WTC11 (cell line): ENCODE measurements at regions not wholly inside any gene's neighbourhood (a gene's known extent, or its start where the extent isn't known, plus 50 kb on each side); places are given as distances from the start of the nearest gene placed in this dataset.

Experiments used
- ATAC-seq: fragments of 200-7000 bp; cut with Tn5 transposase; 2 replicates; pipeline ENCODE4 v1.10.0; 2021; ENCODE audit warnings: mild to moderate bottlenecking, moderate library complexity
- CTCF ChIA-PET: fragments of 300-600 bp; sonication (Branson Sonifier 250); formaldehyde crosslinking; loops from one replicate; lab custom pipeline; 2021; ENCODE audit warnings: antibody characterized with exemption; lab: Charles Lee
- POLR2A ChIA-PET: fragments of 350-600 bp; sonication (Branson Sonifier 250); formaldehyde crosslinking; loops from one replicate; lab custom pipeline; 2021; ENCODE audit warnings: antibody characterized with exemption; lab: Charles Lee
- DNase-seq: peaks from one replicate; pipeline ENCODE4 v3.0.0; 2021; ENCODE audit warnings: low spot score
- H3K27ac Mint-ChIP-seq: 2 replicates; pipeline ENCODE4 v1.8.0; 2021; ENCODE audit warnings: mixed read lengths
- H3K27me3 Mint-ChIP-seq: 2 replicates; pipeline ENCODE4 v1.8.0; 2021; ENCODE audit warnings: low read depth, mild to moderate bottlenecking, moderate library complexity, mixed read lengths
- H3K36me3 Mint-ChIP-seq: 2 replicates; pipeline ENCODE4 v1.8.0; 2021; ENCODE audit warnings: mixed read lengths
- H3K4me1 Mint-ChIP-seq: 2 replicates; pipeline ENCODE4 v1.8.0; 2022; ENCODE audit warnings: mixed read lengths
- H3K4me3 Mint-ChIP-seq: 2 replicates; pipeline ENCODE4 v1.8.0; 2021; ENCODE audit warnings: mild to moderate bottlenecking, moderate library complexity, mixed read lengths
- H3K9me3 Mint-ChIP-seq: 2 replicates; pipeline ENCODE4 v1.8.0; 2021; ENCODE audit warnings: mixed read lengths
- ATF1 ChIP-seq: sonication (generic); formaldehyde crosslinking; IDR thresholded peaks from 2 replicates; pipeline ENCODE4 v1.8.1; 2023; ENCODE audit warnings: mild to moderate bottlenecking, moderate library complexity, missing genetic modification reagents
- ATF2 ChIP-seq: sonication (generic); formaldehyde crosslinking; IDR thresholded peaks from 2 replicates; pipeline ENCODE4 v1.8.1; 2022; ENCODE audit warnings: low read depth, missing genetic modification reagents, borderline replicate concordance
- ATF3 ChIP-seq: sonication (generic); formaldehyde crosslinking; conservative IDR thresholded peaks from 2 replicates; pipeline ENCODE4 v1.8.1; 2022; ENCODE audit warnings: mild to moderate bottlenecking, missing genetic modification reagents
- E2F5 ChIP-seq: sonication (generic); formaldehyde crosslinking; IDR thresholded peaks from 2 replicates; pipeline ENCODE4 v1.8.1; 2022; ENCODE audit warnings: mild to moderate bottlenecking, moderate library complexity, missing genetic modification reagents
- ELF4 ChIP-seq: sonication (generic); formaldehyde crosslinking; IDR thresholded peaks from 2 replicates; pipeline ENCODE4 v1.8.1; 2022; ENCODE audit warnings: low read depth, mild to moderate bottlenecking, moderate library complexity, missing genetic modification reagents
- FOXP1 ChIP-seq: sonication (generic); formaldehyde crosslinking; IDR thresholded peaks from 2 replicates; pipeline ENCODE4 v1.8.0; 2022; ENCODE audit warnings: missing genetic modification reagents, mild to moderate bottlenecking, moderate library complexity, borderline replicate concordance
- FOXP4 ChIP-seq: sonication (generic); formaldehyde crosslinking; IDR thresholded peaks from 2 replicates; pipeline ENCODE4 v1.8.0; 2022; ENCODE audit warnings: mild to moderate bottlenecking, missing genetic modification reagents
- GABPB1 ChIP-seq: sonication (generic); formaldehyde crosslinking; IDR thresholded peaks from 2 replicates; pipeline ENCODE4 v1.8.1; 2023; ENCODE audit warnings: mild to moderate bottlenecking, missing genetic modification reagents
- JUN ChIP-seq: sonication (generic); formaldehyde crosslinking; IDR thresholded peaks from 2 replicates; pipeline ENCODE4 v1.8.0; 2023; ENCODE audit warnings: mild to moderate bottlenecking, missing genetic modification reagents
- MLX ChIP-seq: sonication (generic); formaldehyde crosslinking; IDR thresholded peaks from 2 replicates; pipeline ENCODE4 v1.8.1; 2023; ENCODE audit warnings: mild to moderate bottlenecking, missing genetic modification reagents, moderate library complexity
- RELA ChIP-seq: sonication (generic); formaldehyde crosslinking; IDR thresholded peaks from 2 replicates; pipeline ENCODE4 v1.8.1; 2022; ENCODE audit warnings: missing genetic modification reagents, mild to moderate bottlenecking, borderline replicate concordance
- RORB ChIP-seq: fragments of 250-450 bp; sonication (Bioruptor Pico); IDR thresholded peaks from 2 replicates; pipeline ENCODE4 v1.9.0; 2021; ENCODE audit warnings: mild to moderate bottlenecking
- SOX15 ChIP-seq: fragments of 250-450 bp; sonication (Bioruptor Pico); IDR thresholded peaks from 2 replicates; pipeline ENCODE4 v1.9.0; 2021; ENCODE audit warnings: mild to moderate bottlenecking
- STAT6 ChIP-seq: sonication (generic); formaldehyde crosslinking; conservative IDR thresholded peaks from 2 replicates; pipeline ENCODE4 v1.8.1; 2023; ENCODE audit warnings: mild to moderate bottlenecking, low read depth, missing genetic modification reagents, moderate library complexity
- TCF7 ChIP-seq: sonication (generic); formaldehyde crosslinking; IDR thresholded peaks from 2 replicates; pipeline ENCODE4 v1.8.0; 2022; ENCODE audit warnings: mild to moderate bottlenecking, low read depth, missing genetic modification reagents, moderate library complexity
- USF1 ChIP-seq: sonication (generic); formaldehyde crosslinking; IDR thresholded peaks from 2 replicates; pipeline ENCODE4 v1.8.0; 2022; ENCODE audit warnings: mild to moderate bottlenecking, missing genetic modification reagents
- ZMAT4 ChIP-seq: fragments of 250-450 bp; sonication (Bioruptor Pico); IDR thresholded peaks from 2 replicates; pipeline ENCODE4 v1.9.0; 2021; ENCODE audit warnings: mild to moderate bottlenecking
- ZNF219 ChIP-seq: sonication (generic); formaldehyde crosslinking; IDR thresholded peaks from 2 replicates; pipeline ENCODE4 v1.8.0; 2023; ENCODE audit warnings: missing genetic modification reagents, mild to moderate bottlenecking, borderline replicate concordance
- ZNF532 ChIP-seq: fragments of 250-450 bp; sonication (Bioruptor Pico); IDR thresholded peaks from 2 replicates; pipeline ENCODE4 v1.9.0; 2021; ENCODE audit warnings: mild to moderate bottlenecking, borderline replicate concordance

GRCh38 chr21:23837564-23837963 lies 1769.7 kb downstream of the MRPL39 start:
- Mint-ChIP-seq H3K4me3 (no peak overlapping the region), H3K36me3 (peaks cover 39% of the 10 kb centered on the region), H3K9me3 (peaks cover 64% of the 10 kb centered on the region), H3K4me1 (no peaks in the 10 kb centered on the region), H3K27ac (no peak overlapping the region), H3K27me3 (peaks cover 4% of the 10 kb centered on the region)
- DNase-seq (no peak), ATAC-seq (no peak)
- TF ChIP-seq SOX15 (CRISPR knock-in tag): no peak
- POLR2A ChIA-PET: no interaction called here
- CTCF ChIA-PET: no interaction called here

- TF ChIP-seq ATF1 (CRISPR knock-in tag) (no peak), ZMAT4 (CRISPR knock-in tag) (no peak), TCF7 (CRISPR knock-in tag) (no peak), ATF2 (no peak), FOXP4 (CRISPR knock-in tag) (no peak), FOXP1 (CRISPR knock-in tag) (no peak), ATF3 (CRISPR knock-in tag) (no peak), E2F5 (no peak)
- Mint-ChIP-seq H3K4me1 (no peaks in the 10 kb centered on the region), H3K4me3 (no peak overlapping the region), H3K27ac (no peak overlapping the region), H3K9me3 (peaks cover 47% of the 10 kb centered on the region), H3K27me3 (peaks cover 3% of the 10 kb centered on the region), H3K36me3 (peaks cover 29% of the 10 kb centered on the region)
- DNase-seq (no peak), ATAC-seq (no peak)
- POLR2A ChIA-PET: no interaction called here
- CTCF ChIA-PET: no interaction called here
Measured at GRCh38 chr21:23822760-23823159, 1784.5 kb downstream of the MRPL39 start.

GRCh38 chr21:23817337-23817736 lies 1789.9 kb downstream of the MRPL39 start:
- Mint-ChIP-seq H3K4me3 (no peak overlapping the region), H3K36me3 (peaks cover 28% of the 10 kb centered on the region), H3K27me3 (peaks cover 3% of the 10 kb centered on the region), H3K4me1 (no peaks in the 10 kb centered on the region), H3K27ac (no peak overlapping the region), H3K9me3 (peaks cover 46% of the 10 kb centered on the region)
- ChIA-PET POLR2A (no interaction called here), CTCF (no interaction called here)
- no peak for DNase-seq
- no peak for ATAC-seq
- TF ChIP-seq JUN (CRISPR knock-in tag): no peak
- TF ChIP-seq RORB (CRISPR knock-in tag): no peak
- no peak for TF ChIP-seq USF1 (CRISPR knock-in tag)
- no peak for TF ChIP-seq ZNF219 (CRISPR knock-in tag)
- TF ChIP-seq ZNF532 (CRISPR knock-in tag): no peak
- TF ChIP-seq RELA (CRISPR knock-in tag): no peak
- TF ChIP-seq MLX (CRISPR knock-in tag): no peak
- TF ChIP-seq ELF4 (CRISPR knock-in tag): no peak
- TF ChIP-seq STAT6: no peak
- TF ChIP-seq GABPB1 (CRISPR knock-in tag): no peak
